ENCODE measurements at regions not wholly inside any gene's neighbourhood (a gene's known extent, or its start where the extent isn't known, plus 50 kb on each side); places are given as distances from the start of the nearest gene placed in this dataset.

DNA sequence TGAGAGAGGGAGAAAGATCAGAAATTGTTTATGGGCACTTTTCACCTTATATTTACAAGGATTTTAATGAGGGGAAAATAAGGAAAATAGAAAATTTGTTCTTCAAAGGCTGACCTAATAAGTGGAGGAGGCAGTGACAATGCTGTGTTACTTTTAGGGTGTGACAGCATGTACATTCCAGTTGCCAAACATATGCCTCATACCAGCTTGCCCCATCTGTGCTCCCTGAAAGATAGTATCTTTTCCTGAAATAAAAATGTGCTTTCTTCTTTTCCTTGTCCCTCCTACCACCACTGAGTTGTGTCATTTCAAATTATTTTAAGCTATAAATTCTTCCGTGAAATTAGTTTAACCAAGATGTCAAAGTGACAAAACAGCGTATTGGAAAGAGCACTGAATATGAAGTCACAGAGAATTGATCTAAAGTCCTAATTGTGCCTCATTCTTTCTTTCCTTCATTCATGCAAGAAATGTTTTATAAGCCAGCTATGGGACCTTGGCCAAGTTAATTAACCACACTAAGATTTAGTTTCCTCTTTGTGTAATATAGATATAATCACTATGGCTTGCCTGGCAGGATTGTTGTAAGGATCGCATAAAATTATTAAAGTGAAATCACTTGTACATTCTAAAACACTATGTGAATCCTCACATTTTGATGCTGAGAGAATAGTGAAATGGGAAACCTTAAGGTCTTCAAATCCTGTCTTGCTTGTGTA, 1307.5 kb upstream of the TENM4 start:
- no peak for DNase-seq (ENCODE audit: insufficient read length, low spot score)
- no peak for FAIRE-seq
- TF ChIP-seq, protein P1, sequence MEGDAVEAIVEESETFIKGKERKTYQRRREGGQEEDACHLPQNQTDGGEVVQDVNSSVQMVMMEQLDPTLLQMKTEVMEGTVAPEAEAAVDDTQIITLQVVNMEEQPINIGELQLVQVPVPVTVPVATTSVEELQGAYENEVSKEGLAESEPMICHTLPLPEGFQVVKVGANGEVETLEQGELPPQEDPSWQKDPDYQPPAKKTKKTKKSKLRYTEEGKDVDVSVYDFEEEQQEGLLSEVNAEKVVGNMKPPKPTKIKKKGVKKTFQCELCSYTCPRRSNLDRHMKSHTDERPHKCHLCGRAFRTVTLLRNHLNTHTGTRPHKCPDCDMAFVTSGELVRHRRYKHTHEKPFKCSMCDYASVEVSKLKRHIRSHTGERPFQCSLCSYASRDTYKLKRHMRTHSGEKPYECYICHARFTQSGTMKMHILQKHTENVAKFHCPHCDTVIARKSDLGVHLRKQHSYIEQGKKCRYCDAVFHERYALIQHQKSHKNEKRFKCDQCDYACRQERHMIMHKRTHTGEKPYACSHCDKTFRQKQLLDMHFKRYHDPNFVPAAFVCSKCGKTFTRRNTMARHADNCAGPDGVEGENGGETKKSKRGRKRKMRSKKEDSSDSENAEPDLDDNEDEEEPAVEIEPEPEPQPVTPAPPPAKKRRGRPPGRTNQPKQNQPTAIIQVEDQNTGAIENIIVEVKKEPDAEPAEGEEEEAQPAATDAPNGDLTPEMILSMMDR (IDR thresholded peaks at IDR 0.05; ENCODE audit: insufficient read depth, missing control alignments): no peak

DNA sequence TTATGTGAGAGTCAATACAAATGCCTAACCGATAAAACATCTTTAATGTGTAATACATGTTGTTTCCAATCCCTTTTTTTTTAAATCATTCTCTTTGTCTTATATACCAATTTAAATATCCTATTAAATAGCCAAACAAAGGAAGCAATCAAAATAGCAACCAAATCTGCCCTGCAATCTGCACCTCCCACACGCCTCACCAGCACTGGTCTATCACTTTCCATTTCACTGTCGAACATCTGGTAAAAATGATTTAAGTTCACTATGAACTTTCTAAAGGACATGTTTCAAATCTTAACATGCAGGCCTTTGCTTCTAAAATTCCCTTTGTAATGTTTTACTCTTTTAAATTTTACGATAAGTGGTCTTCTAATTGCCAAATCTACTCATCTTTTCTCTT, 1305.5 kb upstream of the TENM4 start:
- no peak for DNase-seq (ENCODE audit: insufficient read length, low spot score)
- no peak for FAIRE-seq
- TF ChIP-seq, protein P1 (IDR thresholded peaks at IDR 0.05; ENCODE audit: insufficient read depth, missing control alignments): no peak

DNA sequence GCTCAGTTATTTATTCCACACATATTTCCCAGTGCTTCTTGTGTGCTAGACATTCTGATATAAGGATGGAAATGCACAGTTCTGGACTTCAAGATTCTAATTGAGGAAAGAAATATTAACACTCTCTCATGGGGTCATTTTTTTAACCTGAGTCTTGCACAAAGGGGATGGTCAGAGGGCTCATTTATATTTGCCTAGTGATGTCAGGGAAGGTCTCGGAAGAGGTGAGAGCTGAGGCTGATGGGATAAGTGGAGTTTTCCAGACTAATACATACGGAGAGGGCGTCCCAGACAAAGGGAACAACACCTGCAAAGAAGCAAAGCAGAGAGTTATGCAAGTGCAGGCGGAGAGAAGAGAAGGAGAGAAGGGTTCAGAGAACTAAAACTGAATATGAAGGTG, 1304.6 kb upstream of the TENM4 start:
- DNase-seq (ENCODE audit: insufficient read length, low spot score): no peak
- FAIRE-seq: no peak
- TF ChIP-seq, protein P1 (IDR thresholded peaks at IDR 0.05; ENCODE audit: insufficient read depth, missing control alignments): no peak

DNA sequence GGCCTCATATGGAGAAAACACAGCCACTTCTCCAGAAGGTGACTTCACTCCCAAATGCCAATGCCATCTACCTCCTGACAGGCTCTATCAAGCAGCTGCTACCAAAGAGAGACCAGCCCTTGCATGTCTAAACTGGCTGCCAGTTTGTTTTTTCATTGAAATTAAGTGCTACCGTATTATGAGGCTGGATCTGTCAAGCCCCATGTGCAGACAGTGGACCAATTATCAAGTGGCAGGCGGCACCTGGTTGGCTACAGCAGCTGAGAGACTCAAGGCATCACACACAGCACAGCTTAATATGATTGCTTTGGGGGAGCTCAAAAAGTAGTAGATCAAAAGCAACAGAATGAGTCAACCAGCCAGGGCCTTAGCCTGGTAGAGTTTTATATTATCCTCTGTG, 1293.0 kb upstream of the TENM4 start:
- no peak for FAIRE-seq
- TF ChIP-seq, protein P1 (IDR thresholded peaks at IDR 0.05; ENCODE audit: insufficient read depth, missing control alignments): no peak
- DNase-seq (ENCODE audit: insufficient read length, low spot score): no peak

DNA sequence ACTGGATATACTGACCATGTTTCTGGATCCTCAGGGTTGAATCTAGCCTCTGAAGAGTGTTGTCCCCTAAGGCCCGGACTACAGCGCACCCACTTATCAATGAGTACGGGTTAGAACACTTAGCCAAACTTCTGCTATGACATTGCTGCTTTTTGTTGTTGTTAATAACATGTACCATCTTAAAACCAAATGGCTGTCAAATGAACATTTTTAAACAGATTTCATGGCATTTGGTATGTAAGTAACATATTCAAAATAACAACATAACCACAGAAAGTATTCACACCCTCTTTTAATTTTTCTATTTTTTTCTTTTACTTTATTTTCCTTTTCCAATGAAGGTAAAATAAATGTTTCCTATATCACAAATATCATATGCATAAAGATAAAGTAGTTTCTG, 1292.5 kb upstream of the TENM4 start:
- FAIRE-seq: no peak
- no peak for DNase-seq (ENCODE audit: insufficient read length, low spot score)
- TF ChIP-seq, protein P1 (IDR thresholded peaks at IDR 0.05; ENCODE audit: insufficient read depth, missing control alignments): no peak

DNA sequence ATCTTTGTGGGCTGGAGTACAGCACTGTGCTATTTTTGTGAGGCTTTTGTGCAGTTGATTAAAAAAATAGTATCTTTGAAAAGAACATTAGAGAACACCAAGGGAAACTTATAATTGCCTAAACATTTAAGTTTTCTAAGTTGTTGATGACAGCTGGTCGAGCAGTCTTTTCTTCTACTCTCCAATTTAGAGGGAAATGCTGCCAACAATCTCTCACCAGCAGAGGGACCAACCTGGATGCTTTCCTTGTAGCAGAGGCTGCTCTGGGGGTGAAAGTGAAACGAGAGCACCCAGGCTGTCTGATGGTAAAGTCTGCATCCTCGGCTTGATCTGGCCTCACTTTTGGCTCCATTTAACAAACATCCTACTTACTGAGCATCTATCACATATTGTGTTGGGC, 1286.5 kb upstream of the TENM4 start:
- DNase-seq (ENCODE audit: insufficient read length, low spot score) (no peak), FAIRE-seq (no peak)
- TF ChIP-seq, protein P1 (IDR thresholded peaks at IDR 0.05; ENCODE audit: insufficient read depth, missing control alignments): peak; percentile 6

DNA sequence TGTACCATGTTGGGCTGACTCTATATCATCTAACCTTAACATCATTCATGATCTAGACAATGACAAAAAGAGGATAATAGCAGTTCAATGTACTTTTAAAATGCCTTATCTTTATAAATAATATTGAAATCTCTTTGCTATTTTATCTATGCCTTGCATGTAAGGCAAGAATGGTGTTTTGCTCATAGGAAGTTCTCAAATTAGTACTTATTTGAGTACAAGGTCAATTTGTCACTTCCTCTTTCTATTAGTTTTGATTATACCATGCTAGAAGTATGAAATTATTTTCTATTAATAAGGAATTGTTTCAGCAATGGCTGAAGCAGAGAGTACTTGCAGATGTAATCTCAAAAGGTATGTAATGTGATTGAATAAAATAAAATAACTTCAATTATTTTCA, 1285.4 kb upstream of the TENM4 start:
- no peak for FAIRE-seq
- TF ChIP-seq, protein P1 (IDR thresholded peaks at IDR 0.05; ENCODE audit: insufficient read depth, missing control alignments): no peak

More for the DNA sequence above, 1285.4 kb upstream of the TENM4 start:
- no peak for DNase-seq (ENCODE audit: insufficient read length, low spot score)
